Left lung (tissue), 4 donors: ENCODE measurements at regions not wholly inside any gene's neighbourhood (a gene's known extent, or its start where the extent isn't known, plus 50 kb on each side); places are given as distances from the start of the nearest gene placed in this dataset.

Experiments used
- ATAC-seq: fragments of 200-7000 bp; cut with Tn5 transposase; one replicate; pipeline ENCODE4 v1.9.1; 2020; ENCODE audit warnings: moderate library complexity
- DNase-seq, 4 donors: peaks; one replicate each; pipeline ENCODE4 v3.0.0-alpha.2; 2013 to 2020
- H3K27ac ChIP-seq, 2 donors: fragments of 200-600 bp; sonication (generic) in 1 of 2; one replicate each; pipeline versions ENCODE4 v1.5.0 to v1.8.0; 2020 to 2021
- H3K27me3 ChIP-seq, 2 donors: fragments of 200-600 bp; sonication (generic) in 1 of 2; one replicate each; pipeline versions ENCODE4 v1.5.0 to v1.8.0; 2020 to 2021
- H3K36me3 ChIP-seq, 2 donors: fragments of 200-600 bp; sonication (generic) in 1 of 2; one replicate each; pipeline versions ENCODE4 v1.5.0 to v1.8.0; 2020 to 2021
- H3K4me1 ChIP-seq, 2 donors: fragments of 200-600 bp; one replicate each; pipeline ENCODE4 v1.8.0; 2021
- H3K4me3 ChIP-seq, 2 donors: fragments of 200-600 bp; sonication (generic) in 1 of 2; one replicate each; pipeline versions ENCODE4 v1.5.0 to v1.8.0; 2020 to 2021; ENCODE audit warnings: mild to moderate bottlenecking in 1 of 2
- H3K9me3 ChIP-seq, 2 donors: fragments of 200-600 bp; sonication (generic) in 1 of 2; one replicate each; pipeline versions ENCODE4 v1.5.0 to v1.8.0; 2020 to 2021
- CTCF ChIP-seq, 2 donors: fragments of 200-600 bp; sonication (generic) in 1 of 2; IDR thresholded peaks; one replicate each; pipeline versions ENCODE4 v1.5.0 to v1.8.0; 2021; ENCODE audit warnings: antibody characterized with exemption in 2 of 2
- intact Hi-C, 2 donors: fragments of 100-400 bp; cut with DNase I; formaldehyde crosslinking; loops; one replicate each; pipeline versions ENCODE4 v1.11.2 to v1.14.2; 2022
- donor health status: DM: no; HTN: yes; CAD: no.
- donor health status: DM: no; HTN: no; CAD: no.

- TF ChIP-seq CTCF (IDR thresholded peaks at IDR 0.05): no peak
- H3K4me1 ChIP-seq: no peaks in the 10 kb centered on the region
- no peak overlapping the region for H3K4me3 ChIP-seq
- H3K27me3 ChIP-seq: peaks cover 0 to 1% of the 10 kb centered on the region in 2 donors
- no peak for DNase-seq
- H3K36me3 ChIP-seq: no peaks in the 10 kb centered on the region
- no peak overlapping the region for H3K27ac ChIP-seq
- H3K9me3 ChIP-seq: peaks cover 0 to 5% of the 10 kb centered on the region in 2 donors
- intact Hi-C loops: no loop called here
- no peak for ATAC-seq
Observed at GRCh38 chr6:1029141-1029540, 282.8 kb upstream of the FOXQ1 start.

- peaks cover 0 to 5% of the 10 kb centered on the region in 2 donors for H3K27me3 ChIP-seq
- DNase-seq (no peak), ATAC-seq (no peak)
- H3K9me3 ChIP-seq: peaks cover 0 to 5% of the 10 kb centered on the region in 2 donors
- no peaks in the 10 kb centered on the region for H3K36me3 ChIP-seq
- H3K4me3 ChIP-seq: no peak overlapping the region
- H3K4me1 ChIP-seq: no peaks in the 10 kb centered on the region
- no peak for TF ChIP-seq CTCF (IDR thresholded peaks at IDR 0.05)
- no peak overlapping the region for H3K27ac ChIP-seq
- intact Hi-C loops: no loop called here
Observed at GRCh38 chr6:1028723-1029122, 283.2 kb upstream of the FOXQ1 start.

GRCh38 chr6:1027795-1028569, 283.9 kb upstream of the FOXQ1 start:
- no peak for TF ChIP-seq CTCF (IDR thresholded peaks at IDR 0.05)
- intact Hi-C loops: no loop called here

GRCh38 chr6:1027109-1027794, 284.6 kb upstream of the FOXQ1 start:
- DNase-seq (no peak), ATAC-seq (no peak)
- H3K4me3 ChIP-seq: no peak overlapping the region
- intact Hi-C loops: no loop called here
- no peaks in the 10 kb centered on the region for H3K36me3 ChIP-seq
- H3K27ac ChIP-seq: no peak overlapping the region
- H3K9me3 ChIP-seq: peaks cover 0 to 4% of the 10 kb centered on the region in 2 donors
- H3K4me1 ChIP-seq: no peaks in the 10 kb centered on the region
- TF ChIP-seq CTCF (IDR thresholded peaks at IDR 0.05): no peak
- peaks cover 0 to 5% of the 10 kb centered on the region in 2 donors for H3K27me3 ChIP-seq

More at GRCh38 chr6:1027795-1028569, 283.9 kb upstream of the FOXQ1 start:
- DNase-seq (no peak), ATAC-seq (no peak)
- no peaks in the 10 kb centered on the region for H3K4me1 ChIP-seq
- no peak overlapping the region for H3K27ac ChIP-seq
- no peaks in the 10 kb centered on the region for H3K36me3 ChIP-seq
- H3K4me3 ChIP-seq: no peak overlapping the region
- H3K27me3 ChIP-seq: peaks cover 0 to 5% of the 10 kb centered on the region in 2 donors
- H3K9me3 ChIP-seq: peaks cover 0 to 5% of the 10 kb centered on the region in 2 donors

- ATAC-seq (no peak), DNase-seq (no peak)
- H3K4me1 ChIP-seq: no peaks in the 10 kb centered on the region
- H3K27ac ChIP-seq: no peak overlapping the region
- intact Hi-C loops: no loop called here
- no peaks in the 10 kb centered on the region for H3K36me3 ChIP-seq
- H3K9me3 ChIP-seq: peaks cover 0 to 3% of the 10 kb centered on the region in 2 donors
- H3K27me3 ChIP-seq: peaks cover 0 to 5% of the 10 kb centered on the region in 2 donors
- no peak overlapping the region for H3K4me3 ChIP-seq
- no peak for TF ChIP-seq CTCF (IDR thresholded peaks at IDR 0.05)
Observed at GRCh38 chr6:1025821-1026220, 286.1 kb upstream of the FOXQ1 start.
